Ascending aorta (tissue), 2 donors: ENCODE measurements at regions not wholly inside any gene's neighbourhood (a gene's known extent, or its start where the extent isn't known, plus 50 kb on each side); places are given as distances from the start of the nearest gene placed in this dataset.

Experiments
- DNase-seq, 2 donors: peaks; one replicate each; pipeline ENCODE4 v3.0.0-alpha.2; 2019; ENCODE audit warnings: low spot score in 2 of 2
- H3K27ac ChIP-seq, 2 donors: fragments of 200-600 bp; sonication (generic); one replicate each; pipeline ENCODE4 v1.5.1; 2016 to 2017; ENCODE audit warnings: mild to moderate bottlenecking in 1 of 2
- H3K27me3 ChIP-seq: fragments of 200-600 bp; sonication (generic); one replicate; pipeline ENCODE4 v1.5.1; 2017
- H3K36me3 ChIP-seq, 2 donors: fragments of 200-600 bp; sonication (generic); one replicate each; pipeline ENCODE4 v1.5.1; 2016
- H3K4me1 ChIP-seq, 2 donors: fragments of 200-600 bp; sonication (generic); one replicate each; pipeline ENCODE4 v1.5.1; 2016 to 2017; ENCODE audit warnings: mild to moderate bottlenecking in 1 of 2
- H3K4me3 ChIP-seq, 2 donors: fragments of 200-600 bp; sonication (generic); one replicate each; pipeline ENCODE4 v1.5.1; 2016 to 2017; ENCODE audit warnings: mild to moderate bottlenecking in 1 of 2
- H3K9me3 ChIP-seq, 2 donors: fragments of 200-600 bp; sonication (generic); one replicate each; pipeline ENCODE4 v1.5.1; 2016
- intact Hi-C: fragments of 100-400 bp; cut with DNase I; formaldehyde crosslinking; loops from one replicate; pipeline ENCODE4 v1.15.1; 2023
- TF ChIP-seq, protein P1 (sequence below), 3 experiments: fragments of 200-600 bp in 2 of 3; fragments of 450-650 bp in 1 of 3; sonication (generic) in 2 of 3; IDR thresholded peaks; one replicate each; pipeline ENCODE4 v1.5.1; 2016 to 2019; ENCODE audit warnings: antibody characterized with exemption in 3 of 3, mild to moderate bottlenecking in 1 of 3, moderate library complexity in 1 of 3

DNA sequence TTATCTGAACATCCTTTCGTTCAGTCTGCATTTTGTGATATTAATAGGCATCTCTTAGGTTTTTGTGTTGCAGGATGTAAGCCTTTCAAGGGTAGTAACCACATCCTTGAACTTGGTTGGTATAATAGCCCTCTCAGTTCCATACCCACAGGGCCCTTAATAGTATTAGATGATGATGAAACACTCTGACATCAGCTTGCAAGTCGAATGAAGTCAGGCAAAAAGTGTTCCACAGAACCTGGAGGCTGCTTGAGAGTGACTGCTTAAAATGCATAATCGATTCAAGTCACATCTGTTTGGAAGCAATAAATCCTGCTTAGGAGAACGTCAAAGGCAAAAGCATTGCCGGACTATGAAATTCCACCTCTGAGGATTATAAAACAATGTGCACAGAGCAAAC lies 415.6 kb upstream of the KAZN start:
- no peak for DNase-seq
- H3K27ac ChIP-seq: no peak overlapping the region
- intact Hi-C loops: no loop called here

DNA sequence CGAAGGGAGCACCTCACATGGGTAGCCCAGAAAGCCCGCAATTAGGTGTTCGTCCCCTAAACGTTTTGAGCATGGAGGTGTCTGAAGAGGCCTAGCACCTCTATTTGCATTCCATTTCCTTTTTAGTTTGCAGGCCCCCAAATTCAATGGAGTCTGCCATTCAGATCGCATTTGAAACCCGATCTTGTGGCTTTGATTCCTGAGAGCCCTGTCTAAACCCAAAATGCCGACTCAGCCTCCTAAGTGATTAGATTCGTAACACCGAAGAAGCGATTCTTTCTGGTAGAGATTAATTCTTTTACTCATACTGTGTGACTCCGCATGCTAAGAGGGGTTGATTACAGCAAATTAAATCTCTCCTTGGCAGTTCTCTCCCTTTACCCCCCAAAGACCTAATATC lies 415.2 kb upstream of the KAZN start:
- DNase-seq: no peak

More for the DNA sequence above, 415.6 kb upstream of the KAZN start:
- Histone ChIP-seq H3K36me3 (no peaks in the 10 kb centered on the region), H3K4me3 (no peak overlapping the region), H3K9me3 (no peaks in the 10 kb centered on the region), H3K27me3 (no peaks in the 10 kb centered on the region), H3K4me1 (no peaks in the 10 kb centered on the region)
- TF ChIP-seq, protein P1, sequence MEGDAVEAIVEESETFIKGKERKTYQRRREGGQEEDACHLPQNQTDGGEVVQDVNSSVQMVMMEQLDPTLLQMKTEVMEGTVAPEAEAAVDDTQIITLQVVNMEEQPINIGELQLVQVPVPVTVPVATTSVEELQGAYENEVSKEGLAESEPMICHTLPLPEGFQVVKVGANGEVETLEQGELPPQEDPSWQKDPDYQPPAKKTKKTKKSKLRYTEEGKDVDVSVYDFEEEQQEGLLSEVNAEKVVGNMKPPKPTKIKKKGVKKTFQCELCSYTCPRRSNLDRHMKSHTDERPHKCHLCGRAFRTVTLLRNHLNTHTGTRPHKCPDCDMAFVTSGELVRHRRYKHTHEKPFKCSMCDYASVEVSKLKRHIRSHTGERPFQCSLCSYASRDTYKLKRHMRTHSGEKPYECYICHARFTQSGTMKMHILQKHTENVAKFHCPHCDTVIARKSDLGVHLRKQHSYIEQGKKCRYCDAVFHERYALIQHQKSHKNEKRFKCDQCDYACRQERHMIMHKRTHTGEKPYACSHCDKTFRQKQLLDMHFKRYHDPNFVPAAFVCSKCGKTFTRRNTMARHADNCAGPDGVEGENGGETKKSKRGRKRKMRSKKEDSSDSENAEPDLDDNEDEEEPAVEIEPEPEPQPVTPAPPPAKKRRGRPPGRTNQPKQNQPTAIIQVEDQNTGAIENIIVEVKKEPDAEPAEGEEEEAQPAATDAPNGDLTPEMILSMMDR (IDR thresholded peaks at IDR 0.05): no peak

DNA sequence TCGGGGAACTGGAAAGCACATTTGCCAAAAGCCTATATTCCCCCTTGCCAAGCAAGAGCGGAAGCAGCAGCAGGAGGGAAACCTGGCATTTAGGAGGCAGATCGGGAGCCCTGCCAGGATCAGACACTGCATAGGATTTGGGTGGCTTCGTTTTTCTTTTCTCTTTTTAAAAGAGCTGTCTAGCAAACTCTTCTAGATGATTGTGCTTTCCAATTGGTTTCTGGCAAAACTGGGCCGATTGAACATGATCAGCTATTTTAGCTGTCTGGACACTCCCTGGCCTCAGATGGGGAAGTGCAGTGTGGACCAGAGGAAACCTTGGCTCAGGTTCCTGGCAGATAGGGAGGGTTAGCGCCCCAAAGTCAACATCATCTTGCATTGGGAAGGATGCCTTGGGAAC lies 414.0 kb upstream of the KAZN start:
- H3K9me3 ChIP-seq: no peaks in the 10 kb centered on the region
- no peaks in the 10 kb centered on the region for H3K4me1 ChIP-seq
- TF ChIP-seq, protein P1 (IDR thresholded peaks at IDR 0.05): no peak
- intact Hi-C loops: no loop called here
- H3K4me3 ChIP-seq: no peak overlapping the region
- no peaks in the 10 kb centered on the region for H3K36me3 ChIP-seq
- no peaks in the 10 kb centered on the region for H3K27me3 ChIP-seq
- DNase-seq: no peak
- no peak overlapping the region for H3K27ac ChIP-seq

More for the DNA sequence above, 415.2 kb upstream of the KAZN start:
- no peak overlapping the region for H3K4me3 ChIP-seq
- no peaks in the 10 kb centered on the region for H3K36me3 ChIP-seq
- intact Hi-C loops: no loop called here
- no peak overlapping the region for H3K27ac ChIP-seq
- H3K4me1 ChIP-seq: no peaks in the 10 kb centered on the region
- no peaks in the 10 kb centered on the region for H3K9me3 ChIP-seq
- no peaks in the 10 kb centered on the region for H3K27me3 ChIP-seq
- TF ChIP-seq, protein P1 (IDR thresholded peaks at IDR 0.05): no peak

DNA sequence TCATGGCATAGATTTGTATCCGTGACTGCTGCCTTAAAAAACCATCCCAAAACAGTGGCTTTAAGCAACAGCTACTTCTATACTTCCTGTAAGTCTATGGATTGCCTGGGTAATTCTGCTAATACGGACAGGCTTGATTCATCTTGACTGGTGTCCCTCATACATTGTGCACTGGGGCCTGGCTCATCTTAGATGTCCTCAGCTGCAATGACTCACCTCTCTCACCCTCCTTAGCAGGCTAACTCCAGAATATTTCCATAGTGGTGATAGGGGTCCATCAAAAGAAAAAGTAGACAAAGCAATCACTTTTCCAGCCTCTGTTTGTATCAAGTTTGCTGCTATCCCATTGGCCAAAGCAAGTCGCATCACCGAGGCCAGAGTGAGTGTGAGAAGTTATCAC lies 409.1 kb upstream of the KAZN start:
- no peaks in the 10 kb centered on the region for H3K4me1 ChIP-seq
- no peak overlapping the region for H3K27ac ChIP-seq
- DNase-seq: no peak
- no peak overlapping the region for H3K4me3 ChIP-seq
- H3K27me3 ChIP-seq: no peaks in the 10 kb centered on the region
- H3K36me3 ChIP-seq: no peaks in the 10 kb centered on the region
- TF ChIP-seq, protein P1 (IDR thresholded peaks at IDR 0.05): no peak
- intact Hi-C loops: no loop called here
- no peaks in the 10 kb centered on the region for H3K9me3 ChIP-seq

DNA sequence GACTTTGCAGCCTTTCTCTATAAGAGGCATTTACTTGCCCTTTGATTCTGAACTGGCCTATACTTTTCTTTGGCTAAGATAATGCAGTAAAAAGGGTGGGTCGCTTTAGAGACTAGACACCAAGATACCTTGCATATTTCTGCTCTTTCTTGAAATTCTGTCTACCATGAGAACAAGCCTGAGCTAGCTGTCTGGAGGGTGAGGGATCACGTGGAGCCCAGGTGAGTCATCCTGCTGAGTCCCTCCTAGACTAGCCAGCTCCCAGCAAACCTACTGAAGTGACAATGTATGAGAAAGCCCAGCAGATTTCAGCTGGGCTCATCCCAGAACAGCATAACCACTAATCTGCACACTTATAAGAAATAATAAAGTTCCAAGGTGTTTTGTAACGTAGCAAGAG lies 408.0 kb upstream of the KAZN start:
- Histone ChIP-seq H3K27ac (no peak overlapping the region), H3K4me1 (no peaks in the 10 kb centered on the region), H3K27me3 (no peaks in the 10 kb centered on the region), H3K9me3 (no peaks in the 10 kb centered on the region), H3K36me3 (no peaks in the 10 kb centered on the region), H3K4me3 (no peak overlapping the region)
- DNase-seq: no peak
- intact Hi-C loops: no loop called here
- TF ChIP-seq, protein P1 (IDR thresholded peaks at IDR 0.05): no peak

DNA sequence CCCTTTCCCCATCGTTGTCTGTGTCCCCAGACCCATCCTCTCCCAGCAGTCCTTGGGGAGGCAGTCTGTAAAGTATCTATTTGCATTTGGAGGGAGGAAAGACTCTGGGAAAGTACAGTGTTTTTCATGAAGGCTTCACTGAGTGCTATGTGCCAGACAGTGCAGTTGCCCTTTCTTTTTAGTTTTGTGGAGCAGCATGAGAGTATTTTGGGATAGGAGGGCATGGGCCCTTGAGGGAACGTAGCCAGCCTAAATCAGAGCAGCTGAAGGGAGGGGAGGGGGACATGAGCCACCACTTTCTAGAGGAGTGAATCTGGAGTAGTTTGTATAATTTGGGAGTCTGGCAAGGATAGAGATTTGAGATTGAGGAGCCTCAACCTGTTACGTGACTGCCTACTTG lies 404.0 kb upstream of the KAZN start:
- Histone ChIP-seq H3K27me3 (no peaks in the 10 kb centered on the region), H3K9me3 (no peaks in the 10 kb centered on the region), H3K4me3 (no peak overlapping the region), H3K27ac (no peak overlapping the region), H3K4me1 (no peaks in the 10 kb centered on the region), H3K36me3 (no peaks in the 10 kb centered on the region)
- TF ChIP-seq, protein P1 (IDR thresholded peaks at IDR 0.05): no peak
- no peak for DNase-seq
- intact Hi-C loops: no loop called here
